NOMO-1 treated with dmso at 0.1 percent for 144 hours (cell line): ENCODE measurements at regions not wholly inside any gene's neighbourhood (a gene's known extent, or its start where the extent isn't known, plus 50 kb on each side); places are given as distances from the start of the nearest gene placed in this dataset.

Source experiments
- DNase-seq: peaks from one replicate; lab custom pipeline; 2025; ENCODE audit not compliant: unreplicated experiment; lab: John Stamatoyannopoulos, UW

- no peak for DNase-seq
Measured at GRCh38 chr5:123865641-123866040, 353.7 kb downstream of the CSNK1G3 start.

- DNase-seq, result no peak
Measured at GRCh38 chr5:123864578-123864977, 352.6 kb downstream of the CSNK1G3 start.

- no peak for DNase-seq
Measured at GRCh38 chr5:123858938-123859337, 347.0 kb downstream of the CSNK1G3 start.

- no peak for DNase-seq
Measured at GRCh38 chr5:123856766-123857165, 344.8 kb downstream of the CSNK1G3 start.

GRCh38 chr5:123855609-123856008 lies 343.6 kb downstream of the CSNK1G3 start:
- no peak for DNase-seq

GRCh38 chr5:123845356-123846100 lies 333.6 kb downstream of the CSNK1G3 start:
- DNase-seq, result no peak

GRCh38 chr5:123844873-123845272 lies 332.9 kb downstream of the CSNK1G3 start:
- DNase-seq, result no peak

GRCh38 chr5:123835421-123835820 lies 323.4 kb downstream of the CSNK1G3 start:
- no peak for DNase-seq

GRCh38 chr5:123830575-123830974 lies 318.6 kb downstream of the CSNK1G3 start:
- no peak for DNase-seq

GRCh38 chr5:123827811-123828210 lies 315.8 kb downstream of the CSNK1G3 start:
- DNase-seq, result no peak

GRCh38 chr5:123819833-123820232 lies 307.9 kb downstream of the CSNK1G3 start:
- no peak for DNase-seq

GRCh38 chr5:123819386-123819785 lies 307.4 kb downstream of the CSNK1G3 start:
- no peak for DNase-seq

- DNase-seq, result no peak
Measured at GRCh38 chr5:123817267-123817666, 305.3 kb downstream of the CSNK1G3 start.

GRCh38 chr5:123814801-123815470 lies 303.0 kb downstream of the CSNK1G3 start:
- no peak for DNase-seq

GRCh38 chr5:123813937-123814624 lies 302.1 kb downstream of the CSNK1G3 start:
- DNase-seq, result no peak

- DNase-seq, result no peak
Measured at GRCh38 chr5:123813264-123813663, 301.3 kb downstream of the CSNK1G3 start.

GRCh38 chr5:123811831-123812230 lies 299.9 kb downstream of the CSNK1G3 start:
- no peak for DNase-seq

- no peak for DNase-seq
Measured at GRCh38 chr5:123810746-123811340, 298.9 kb downstream of the CSNK1G3 start.

GRCh38 chr5:123810253-123810652 lies 298.3 kb downstream of the CSNK1G3 start:
- no peak for DNase-seq

GRCh38 chr5:123809594-123810221 lies 297.7 kb downstream of the CSNK1G3 start:
- DNase-seq, result no peak
